BJ (cell line): ENCODE measurements at regions not wholly inside any gene's neighbourhood (a gene's known extent, or its start where the extent isn't known, plus 50 kb on each side); places are given as distances from the start of the nearest gene placed in this dataset.

Experiments used
- CTCF ChIA-PET: fragments of 350-600 bp; formaldehyde crosslinking; extraction: SDS; loops from one replicate; lab custom pipeline; 2021; ENCODE audit warnings: antibody characterized with exemption, inconsistent platforms; lab: Yijun Ruan, JAX
- POLR2A ChIA-PET: fragments of 300-600 bp; sonication (Branson Sonifier 250); formaldehyde crosslinking; extraction: SDS; loops from one replicate; lab custom pipeline; 2021; ENCODE audit warnings: antibody characterized with exemption; lab: Charles Lee
- DNase-seq: peaks from one replicate; pipeline ENCODE4 v3.0.0-alpha.2; 2011; ENCODE audit warnings: low read depth
- H3K27me3 ChIP-seq: 2 replicates; pipeline ENCODE4 v1.6.0; 2011; ENCODE audit warnings: low read length; ENCODE audit not compliant: control insufficient read depth, insufficient read depth
- H3K36me3 ChIP-seq: 2 replicates; pipeline ENCODE4 v1.5.1; 2011; ENCODE audit warnings: low read length; ENCODE audit not compliant: control insufficient read depth, insufficient read depth
- H3K4me3 ChIP-seq: 2 replicates; pipeline ENCODE4 v1.5.1; 2011; ENCODE audit warnings: low read depth, mild to moderate bottlenecking, control low read depth, low read length
- TF ChIP-seq, protein P1 (sequence below): IDR thresholded peaks from 2 replicates; pipeline ENCODE4 v1.5.1; 2011; ENCODE audit warnings: low read depth, mild to moderate bottlenecking, control low read depth, inconsistent platforms, low read length, moderate library complexity; ENCODE audit not compliant: insufficient read depth

DNA sequence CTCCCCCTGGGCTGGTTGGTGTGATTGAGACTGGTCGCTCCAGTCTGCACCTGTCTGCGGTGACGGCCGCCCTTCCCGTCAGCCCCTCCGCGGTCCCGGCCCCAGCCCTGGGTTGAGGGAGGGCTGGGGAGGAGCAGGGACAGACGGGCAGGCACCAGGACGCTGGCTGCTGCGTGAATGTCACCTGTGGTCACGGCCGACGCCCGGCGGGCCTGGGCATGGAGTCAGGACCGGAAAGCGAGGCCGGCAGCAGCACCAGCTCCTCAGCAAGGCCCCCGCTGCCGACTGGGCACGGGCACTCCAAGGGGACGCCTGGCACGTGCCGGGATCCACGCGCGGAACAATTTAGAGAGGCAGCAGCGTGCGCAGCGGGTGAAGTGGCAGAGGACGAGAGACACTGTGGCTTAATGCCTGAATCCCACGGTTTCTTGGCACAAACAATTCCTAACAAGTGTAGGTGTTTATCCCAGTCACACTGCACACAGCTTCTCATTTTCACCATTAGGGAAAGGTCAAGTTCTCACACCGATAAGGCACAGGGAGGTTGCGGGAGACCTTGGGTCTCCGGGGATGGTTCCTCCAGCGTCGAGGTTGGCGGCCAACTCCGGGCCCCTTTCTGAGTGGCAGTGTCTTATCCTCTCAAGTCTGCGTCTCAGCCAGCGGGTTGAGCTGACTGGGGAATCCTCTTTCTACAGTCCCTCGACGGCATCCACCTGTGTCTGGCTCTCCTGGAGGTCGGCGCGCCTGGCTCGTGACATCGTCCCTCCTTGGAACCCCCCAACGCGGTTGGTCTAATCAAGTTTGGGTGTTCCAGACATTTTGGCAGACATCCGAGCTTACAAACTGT is 66.4 kb upstream of the ADGRA1 start:
- no peak for DNase-seq
- ChIA-PET POLR2A (no interaction called here), CTCF (no interaction called here)
- TF ChIP-seq, protein P1, sequence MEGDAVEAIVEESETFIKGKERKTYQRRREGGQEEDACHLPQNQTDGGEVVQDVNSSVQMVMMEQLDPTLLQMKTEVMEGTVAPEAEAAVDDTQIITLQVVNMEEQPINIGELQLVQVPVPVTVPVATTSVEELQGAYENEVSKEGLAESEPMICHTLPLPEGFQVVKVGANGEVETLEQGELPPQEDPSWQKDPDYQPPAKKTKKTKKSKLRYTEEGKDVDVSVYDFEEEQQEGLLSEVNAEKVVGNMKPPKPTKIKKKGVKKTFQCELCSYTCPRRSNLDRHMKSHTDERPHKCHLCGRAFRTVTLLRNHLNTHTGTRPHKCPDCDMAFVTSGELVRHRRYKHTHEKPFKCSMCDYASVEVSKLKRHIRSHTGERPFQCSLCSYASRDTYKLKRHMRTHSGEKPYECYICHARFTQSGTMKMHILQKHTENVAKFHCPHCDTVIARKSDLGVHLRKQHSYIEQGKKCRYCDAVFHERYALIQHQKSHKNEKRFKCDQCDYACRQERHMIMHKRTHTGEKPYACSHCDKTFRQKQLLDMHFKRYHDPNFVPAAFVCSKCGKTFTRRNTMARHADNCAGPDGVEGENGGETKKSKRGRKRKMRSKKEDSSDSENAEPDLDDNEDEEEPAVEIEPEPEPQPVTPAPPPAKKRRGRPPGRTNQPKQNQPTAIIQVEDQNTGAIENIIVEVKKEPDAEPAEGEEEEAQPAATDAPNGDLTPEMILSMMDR, result no peak
- Histone ChIP-seq H3K4me3 (no peak overlapping the region), H3K36me3 (no peaks in the 10 kb centered on the region), H3K27me3 (no peaks in the 10 kb centered on the region; the same call in 1 of the 2 replicates)

DNA sequence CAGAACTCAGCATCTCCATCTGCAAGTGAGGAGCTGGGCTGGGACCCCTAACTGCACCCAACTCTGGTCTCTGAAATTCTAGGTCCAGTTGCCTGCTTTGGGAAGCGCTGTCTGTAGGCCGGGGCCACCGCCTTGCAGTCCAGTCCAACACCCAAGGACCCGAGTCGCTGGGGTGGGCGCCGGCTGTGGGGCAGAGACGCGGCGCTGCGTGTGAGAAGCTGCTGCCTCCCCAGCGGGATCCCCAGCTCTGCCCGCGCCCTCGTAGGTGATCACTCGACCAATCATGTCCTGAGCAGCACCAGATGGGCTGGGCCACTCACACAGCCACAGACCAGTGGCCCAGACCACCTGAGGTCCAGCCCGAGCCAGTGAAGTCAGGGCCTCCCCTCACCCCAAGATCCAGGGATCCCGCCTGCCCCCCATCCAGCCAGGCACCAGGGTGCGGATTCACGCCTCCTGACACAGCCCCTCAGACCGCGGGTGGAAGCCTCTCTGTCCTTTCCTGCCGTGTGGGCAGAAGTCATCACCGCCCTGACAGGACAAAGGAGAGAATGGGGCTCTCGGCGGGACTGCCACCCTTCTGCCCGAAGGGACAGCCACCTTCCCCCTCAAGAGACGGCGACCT is 67.4 kb upstream of the ADGRA1 start:
- ChIA-PET POLR2A (no interaction called here), CTCF (no interaction called here)
- Histone ChIP-seq H3K36me3 (no peaks in the 10 kb centered on the region), H3K27me3 (no peaks in the 10 kb centered on the region), H3K4me3 (no peak overlapping the region)
- TF ChIP-seq, protein P1, result no peak
- DNase-seq, result no peak

DNA sequence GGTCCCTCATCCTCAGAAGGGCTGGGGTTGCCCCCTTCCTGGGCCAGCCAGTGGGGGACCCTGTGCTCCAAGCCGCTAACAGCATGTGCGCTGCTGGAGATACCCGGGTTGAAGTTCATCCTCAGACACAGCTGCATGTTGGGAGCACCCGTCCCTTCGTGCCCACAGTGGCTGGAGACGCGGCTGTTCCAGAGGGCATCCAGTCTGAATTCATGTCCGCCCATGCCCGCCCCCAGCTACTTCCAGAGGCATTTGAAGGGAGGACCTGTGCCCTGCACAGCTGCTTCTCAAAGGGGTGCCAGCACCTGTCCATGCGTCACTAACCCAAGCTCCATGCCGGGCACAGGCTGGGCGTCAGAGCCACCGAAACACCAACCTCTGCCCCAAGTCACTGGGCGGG is 68.1 kb upstream of the ADGRA1 start:
- DNase-seq, result no peak
- TF ChIP-seq, protein P1, result no peak
- CTCF ChIA-PET, result no interaction called here

DNA sequence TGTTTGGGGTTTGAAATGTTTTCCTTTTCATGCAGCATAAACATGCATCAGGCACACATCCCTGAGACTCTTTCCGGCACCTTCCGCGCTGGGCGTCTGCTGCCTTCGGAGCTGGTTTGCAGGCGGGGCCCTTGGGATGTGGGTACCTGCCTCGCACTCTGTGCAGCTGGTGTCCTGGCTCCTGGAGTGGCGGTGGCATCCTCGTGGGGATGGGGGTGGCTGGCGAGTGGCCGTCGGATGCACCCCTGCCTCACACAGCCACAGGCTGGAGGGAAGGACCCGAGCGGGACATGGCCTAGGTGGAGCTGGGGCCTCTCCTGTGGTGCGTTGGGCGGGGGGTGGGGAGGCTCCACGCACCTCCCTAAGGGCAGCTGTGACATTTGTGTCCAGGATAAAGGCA is 68.5 kb upstream of the ADGRA1 start:
- TF ChIP-seq, protein P1, result no peak
- Histone ChIP-seq H3K27me3 (no peaks in the 10 kb centered on the region), H3K4me3 (no peak overlapping the region), H3K36me3 (no peaks in the 10 kb centered on the region)
- no peak for DNase-seq
- ChIA-PET CTCF (no interaction called here), POLR2A (no interaction called here)

More for the DNA sequence above, 68.1 kb upstream of the ADGRA1 start:
- H3K4me3 ChIP-seq, result no peak overlapping the region
- H3K27me3 ChIP-seq, result no peaks in the 10 kb centered on the region
- POLR2A ChIA-PET, result no interaction called here
- no peaks in the 10 kb centered on the region for H3K36me3 ChIP-seq

DNA sequence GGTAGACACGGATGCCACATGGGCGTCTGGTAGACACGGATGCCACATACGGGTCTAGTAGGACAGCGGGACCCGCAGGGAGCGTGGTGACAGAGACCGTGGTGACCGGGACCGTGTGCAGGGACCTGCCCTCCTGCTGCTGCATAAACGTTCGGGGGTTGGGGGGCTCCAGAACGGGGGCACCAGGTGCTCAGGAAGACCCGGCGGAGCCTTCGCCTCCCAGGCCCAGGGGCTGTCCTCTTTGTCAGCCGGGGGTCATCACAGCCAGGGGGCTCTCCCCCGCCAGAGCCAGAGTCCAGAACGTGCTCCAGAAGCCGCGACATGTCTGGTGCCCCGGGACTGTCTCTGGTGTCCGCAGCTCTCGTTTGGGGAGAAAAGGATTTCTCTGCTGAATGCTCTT is 69.2 kb upstream of the ADGRA1 start:
- TF ChIP-seq, protein P1, result no peak
- ChIA-PET CTCF (no interaction called here), POLR2A (no interaction called here)
- H3K27me3 ChIP-seq, result no peaks in the 10 kb centered on the region
- no peak overlapping the region for H3K4me3 ChIP-seq
- no peak for DNase-seq
- no peaks in the 10 kb centered on the region for H3K36me3 ChIP-seq
